ENCODE measurements at regions not wholly inside any gene's neighbourhood (a gene's known extent, or its start where the extent isn't known, plus 50 kb on each side); places are given as distances from the start of the nearest gene placed in this dataset.
"Not testable (repeated sequence)": the region's sequence is repeated elsewhere in the genome, so short reads cannot be mapped to it uniquely, and the experiment has no call there.

GRCh38 chr6:2378046-2378657, 132.7 kb upstream of the GMDS start:
- DNase-seq (ENCODE audit: low read depth): no peak

- DNase-seq (ENCODE audit: low read depth): peak; percentile 96
Measured at GRCh38 chr6:2376429-2377355, 131.3 kb upstream of the GMDS start.

DNA sequence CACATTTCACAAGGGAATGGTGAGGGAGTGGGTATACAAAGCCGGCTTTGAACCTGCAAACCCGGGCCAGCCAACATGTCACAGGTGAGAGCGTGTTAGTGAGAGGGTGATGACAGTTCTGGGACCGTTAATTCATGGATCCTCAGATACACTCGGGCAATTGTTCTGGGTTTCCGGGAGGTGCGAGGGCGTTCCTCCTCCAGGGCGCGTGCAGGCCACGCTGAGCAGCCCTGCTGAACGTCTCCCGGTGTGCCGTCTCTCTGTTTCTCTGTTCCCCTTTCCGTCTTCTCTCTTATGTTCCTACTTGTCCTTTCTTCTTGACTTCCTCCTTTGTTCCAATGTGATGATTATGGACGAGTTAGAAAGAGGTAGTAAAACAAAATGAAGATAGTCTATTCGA, 130.0 kb upstream of the GMDS start:
- DNase-seq (ENCODE audit: low read depth): no peak

GRCh38 chr6:2369606-2370005, 124.2 kb upstream of the GMDS start:
- peak; percentile 17 for DNase-seq (ENCODE audit: low read depth)

DNA sequence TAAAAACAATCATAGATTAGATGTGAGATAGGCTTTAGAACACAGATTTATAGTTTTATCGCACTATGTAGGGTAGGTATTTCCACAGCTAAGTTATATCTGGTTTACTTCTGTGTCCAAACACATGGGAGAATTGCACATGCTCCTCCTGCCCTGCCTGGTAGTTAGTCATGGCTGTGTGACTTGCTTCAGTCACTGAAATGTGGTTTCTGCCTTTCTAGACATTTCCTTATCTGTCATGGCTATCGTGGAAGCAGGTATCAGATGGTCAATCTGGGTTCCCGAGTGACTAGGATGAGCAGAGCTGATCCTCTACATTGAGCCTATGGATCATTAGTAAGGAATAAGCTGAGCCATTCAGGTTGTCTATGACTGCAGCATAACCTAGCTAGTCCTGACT, 117.8 kb upstream of the GMDS start:
- no peak for DNase-seq (ENCODE audit: low read depth)

- no peak for DNase-seq (ENCODE audit: low read depth)
Measured at GRCh38 chr6:2361195-2361594, 115.8 kb upstream of the GMDS start.

DNA sequence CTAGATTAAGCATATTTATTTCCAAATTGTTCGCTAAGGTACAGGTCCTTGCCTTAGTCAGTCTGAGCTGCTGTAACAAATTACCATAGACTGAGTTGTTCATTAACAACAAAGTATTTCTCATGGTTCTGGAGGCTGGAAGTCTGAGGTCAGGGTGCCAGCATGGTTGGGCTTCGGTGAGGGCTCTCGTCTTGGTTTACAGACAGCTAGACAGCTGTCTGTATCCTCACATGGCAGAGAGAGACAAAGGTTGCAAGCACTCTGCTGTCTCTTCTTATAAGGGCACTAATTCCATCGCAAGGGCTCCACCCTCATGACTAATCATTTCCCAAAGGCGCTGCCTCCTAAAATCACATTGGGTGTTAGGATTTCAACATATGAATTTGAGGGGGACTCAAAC, 115.3 kb upstream of the GMDS start:
- no peak for DNase-seq (ENCODE audit: low read depth)

DNA sequence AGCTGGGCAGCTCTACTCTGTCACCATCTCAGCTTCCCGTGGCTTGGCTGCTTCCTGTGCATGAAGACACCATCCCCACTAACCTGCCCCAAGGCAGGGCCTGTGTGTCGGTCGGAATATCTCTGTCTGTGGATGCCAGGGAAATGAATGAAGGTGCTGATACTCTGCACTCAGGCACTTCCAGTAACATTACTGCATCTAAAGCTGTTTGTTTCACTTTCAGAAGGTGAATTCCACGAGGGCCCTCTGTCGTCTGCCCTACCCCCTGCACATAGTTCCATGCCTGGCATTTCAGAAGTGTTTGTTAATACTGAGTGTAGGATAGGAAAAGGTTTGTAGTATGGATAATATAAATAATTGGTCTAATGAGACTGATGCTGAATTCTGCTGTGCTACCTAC, 114.7 kb upstream of the GMDS start:
- no peak for DNase-seq (ENCODE audit: low read depth)

DNA sequence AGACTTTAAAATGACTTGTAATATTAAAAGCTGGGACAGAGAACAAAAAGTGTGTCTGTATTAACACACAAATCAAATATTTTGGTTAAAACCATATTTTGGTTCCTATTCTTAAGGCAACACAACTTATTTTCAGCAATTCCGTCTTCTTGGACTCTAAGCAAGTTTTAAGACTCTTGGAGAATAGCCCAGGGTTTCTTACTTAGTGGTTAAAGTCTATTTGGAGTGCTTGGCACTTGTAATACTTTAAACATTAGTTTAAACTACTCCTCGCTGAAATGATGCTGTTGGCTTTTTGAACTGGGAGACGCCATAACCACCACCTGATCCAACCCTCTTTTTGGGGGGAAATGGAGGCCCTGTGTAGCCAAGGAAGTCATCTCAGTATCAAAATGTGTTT, 109.7 kb upstream of the GMDS start:
- no peak for DNase-seq (ENCODE audit: low read depth)

GRCh38 chr6:2354138-2354491, 108.7 kb upstream of the GMDS start:
- no peak for DNase-seq (ENCODE audit: low read depth)

GRCh38 chr6:2353412-2354137, 108.2 kb upstream of the GMDS start:
- DNase-seq (ENCODE audit: low read depth): peak; percentile 57

DNA sequence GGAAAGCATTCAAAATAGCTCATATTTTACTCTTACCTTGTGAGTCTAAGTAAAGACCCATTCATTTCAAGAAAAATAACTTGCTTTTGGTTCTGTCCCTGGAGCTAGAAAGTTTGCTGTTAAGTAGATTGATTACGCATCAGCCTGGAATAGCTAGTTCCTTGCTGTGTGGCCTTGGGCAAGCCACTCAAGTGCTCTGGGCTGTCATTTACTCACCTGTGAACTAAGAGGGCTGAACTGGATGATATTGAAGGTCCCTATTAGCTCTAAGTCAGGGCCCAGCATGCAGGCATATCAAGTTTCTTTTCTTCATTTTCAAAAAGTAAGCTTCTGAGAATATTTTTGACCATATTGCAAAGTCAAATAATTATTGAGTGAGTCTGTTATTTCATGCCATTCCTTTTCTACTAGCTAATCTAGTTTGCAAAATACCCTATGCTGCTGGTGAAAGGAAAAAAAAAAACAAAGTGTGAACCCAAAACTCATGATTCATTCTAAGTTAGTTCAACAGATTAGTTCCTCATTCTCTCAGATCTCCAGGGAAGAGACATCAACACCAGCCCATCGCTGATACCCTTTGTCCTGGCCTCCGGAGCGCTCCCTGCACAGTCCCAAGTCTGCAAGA, 106.5 kb upstream of the GMDS start:
- DNase-seq (ENCODE audit: low read depth): no peak

- DNase-seq (ENCODE audit: low read depth): no peak
Measured at GRCh38 chr6:2351090-2351489, 105.7 kb upstream of the GMDS start.

DNA sequence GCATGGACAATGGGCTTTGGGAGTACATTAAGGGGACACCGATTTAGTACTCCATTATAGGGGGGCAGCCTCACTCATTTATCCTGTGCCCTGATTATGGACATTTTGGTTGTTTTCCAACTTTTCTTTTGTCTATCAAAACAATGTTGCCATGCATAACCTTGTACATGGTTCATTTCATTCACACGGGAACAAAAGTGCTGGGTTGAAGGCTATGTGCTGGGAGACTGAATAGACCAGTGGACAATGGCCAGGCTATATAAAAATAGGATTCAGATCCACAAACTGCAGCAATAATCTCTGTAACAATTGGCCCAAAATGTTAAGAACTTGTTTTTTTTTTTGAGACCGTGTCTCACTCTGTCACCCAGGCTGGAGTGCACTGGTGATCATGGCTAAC, 100.7 kb upstream of the GMDS start:
- no peak for DNase-seq (ENCODE audit: low read depth)

- no peak for DNase-seq (ENCODE audit: low read depth)
Measured at GRCh38 chr6:2344319-2344905, 99.0 kb upstream of the GMDS start.

DNA sequence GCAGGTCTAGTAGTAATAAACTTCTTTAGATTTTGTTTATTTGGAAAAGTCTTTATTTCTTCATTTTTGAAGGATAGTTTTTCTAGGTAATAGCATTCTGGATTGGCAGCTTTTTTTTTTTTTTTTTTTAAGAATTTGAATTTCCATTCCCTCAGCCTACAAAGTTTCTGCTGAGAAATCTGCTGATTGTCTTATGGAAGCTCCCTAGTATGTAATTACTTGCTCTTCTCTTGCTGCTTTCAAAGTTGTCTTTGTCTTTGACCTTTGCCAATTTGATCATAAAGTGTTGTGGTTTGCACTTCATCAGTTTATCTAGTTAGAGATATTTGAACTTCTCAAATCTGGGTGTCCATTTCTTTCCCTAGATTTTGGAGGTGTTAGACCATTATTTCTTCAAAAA, 82.2 kb upstream of the GMDS start:
- no peak for DNase-seq (ENCODE audit: low read depth)

GRCh38 chr6:2324166-2324953, 79.0 kb upstream of the GMDS start:
- DNase-seq (ENCODE audit: low read depth): no peak

DNA sequence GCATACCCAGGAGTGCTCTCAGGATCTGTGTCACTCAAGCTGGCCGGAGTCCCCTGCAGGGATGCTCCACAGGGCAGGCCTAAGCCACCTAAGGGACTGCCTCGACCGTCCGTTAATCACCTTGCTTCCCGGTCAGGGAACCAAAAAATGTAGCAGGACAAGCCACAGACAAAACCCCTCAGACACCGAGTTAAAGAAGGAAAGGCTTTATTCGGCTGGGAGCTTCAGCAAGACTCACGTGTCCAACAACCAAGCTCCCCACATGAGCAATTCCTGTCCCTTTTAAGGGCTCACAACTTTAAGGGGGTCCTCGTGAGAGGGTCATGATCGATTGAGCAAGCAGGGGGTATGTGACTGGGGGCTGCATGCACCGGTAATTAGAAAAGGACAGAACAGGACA, 72.1 kb upstream of the GMDS start:
- DNase-seq (ENCODE audit: low read depth): not testable (repeated sequence)

GRCh38 chr6:2314641-2315040, 69.2 kb upstream of the GMDS start:
- DNase-seq (ENCODE audit: low read depth): no peak

- DNase-seq (ENCODE audit: low read depth): no peak
Measured at GRCh38 chr6:2310042-2310441, 64.6 kb upstream of the GMDS start.

DNA sequence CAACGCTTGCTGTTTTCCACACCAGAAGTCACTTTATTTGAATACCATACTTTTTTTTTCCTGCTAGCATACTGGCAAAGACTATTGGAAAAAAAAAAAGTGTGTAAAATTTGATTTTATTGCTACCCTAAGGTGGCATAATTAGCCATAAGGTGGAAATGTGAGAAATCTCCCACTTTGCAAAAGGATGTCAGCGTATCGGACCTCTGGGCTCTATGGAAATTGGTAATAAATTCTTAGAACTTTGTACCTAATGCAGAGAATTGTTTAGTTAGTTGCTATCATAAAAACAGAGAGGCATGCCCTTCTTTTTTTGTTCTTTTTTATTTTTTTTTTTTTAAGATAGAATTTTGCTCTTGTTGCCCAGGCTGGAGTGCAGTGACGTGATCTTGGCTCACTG, 63.7 kb upstream of the GMDS start:
- DNase-seq (ENCODE audit: low read depth): no peak
